ENCODE measurements at regions not wholly inside any gene's neighbourhood (a gene's known extent, or its start where the extent isn't known, plus 50 kb on each side); places are given as distances from the start of the nearest gene placed in this dataset.

- no peak for DNase-seq
- no peaks in the 10 kb centered on the region for H3K9me3 ChIP-seq
- intact Hi-C loops (cut with DNase I; ENCODE audit: low total_unique reads) (no loop called here), in situ Hi-C loops (cut with MboI; ENCODE audit: low sequenced_read_pairs in 4 of 4) (no loop called here)
- no peaks in the 10 kb centered on the region for H3K36me3 ChIP-seq
- H3K4me1 ChIP-seq: no peaks in the 10 kb centered on the region
- TF ChIP-seq, protein P1, sequence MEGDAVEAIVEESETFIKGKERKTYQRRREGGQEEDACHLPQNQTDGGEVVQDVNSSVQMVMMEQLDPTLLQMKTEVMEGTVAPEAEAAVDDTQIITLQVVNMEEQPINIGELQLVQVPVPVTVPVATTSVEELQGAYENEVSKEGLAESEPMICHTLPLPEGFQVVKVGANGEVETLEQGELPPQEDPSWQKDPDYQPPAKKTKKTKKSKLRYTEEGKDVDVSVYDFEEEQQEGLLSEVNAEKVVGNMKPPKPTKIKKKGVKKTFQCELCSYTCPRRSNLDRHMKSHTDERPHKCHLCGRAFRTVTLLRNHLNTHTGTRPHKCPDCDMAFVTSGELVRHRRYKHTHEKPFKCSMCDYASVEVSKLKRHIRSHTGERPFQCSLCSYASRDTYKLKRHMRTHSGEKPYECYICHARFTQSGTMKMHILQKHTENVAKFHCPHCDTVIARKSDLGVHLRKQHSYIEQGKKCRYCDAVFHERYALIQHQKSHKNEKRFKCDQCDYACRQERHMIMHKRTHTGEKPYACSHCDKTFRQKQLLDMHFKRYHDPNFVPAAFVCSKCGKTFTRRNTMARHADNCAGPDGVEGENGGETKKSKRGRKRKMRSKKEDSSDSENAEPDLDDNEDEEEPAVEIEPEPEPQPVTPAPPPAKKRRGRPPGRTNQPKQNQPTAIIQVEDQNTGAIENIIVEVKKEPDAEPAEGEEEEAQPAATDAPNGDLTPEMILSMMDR (IDR thresholded peaks at IDR 0.05 in 4 of 5, conservative IDR thresholded peaks at IDR 0.05 in 1 of 5): no peak
- TF ChIP-seq POLR2A (IDR thresholded peaks at IDR 0.05): no peak
- H3K27me3 ChIP-seq: no peaks in the 10 kb centered on the region
- ATAC-seq: no peak
- no peak overlapping the region for H3K4me3 ChIP-seq
- H3K27ac ChIP-seq: no peak overlapping the region
These were observed 988.2 kb upstream of the ARRDC3 start for GRCh38 chr5:92371171-92371888.

DNA sequence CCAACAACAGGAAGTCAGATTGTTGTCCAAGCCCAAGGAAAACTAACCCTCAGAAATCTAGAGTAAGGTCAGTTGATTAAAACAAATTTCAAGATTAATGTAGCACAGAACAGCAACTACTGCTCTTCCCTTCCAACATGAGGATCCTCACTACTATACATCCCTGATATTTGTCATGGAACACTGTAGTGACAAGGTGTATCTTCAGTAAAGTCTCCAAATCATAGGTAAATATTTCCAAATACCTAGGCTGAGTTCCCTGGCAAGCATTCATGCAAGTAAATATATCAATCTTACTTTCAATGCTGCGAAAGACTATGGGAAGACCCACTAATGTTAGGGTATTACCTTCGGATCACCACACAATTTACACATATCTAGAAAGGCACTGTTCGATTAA lies 986.9 kb upstream of the ARRDC3 start:
- no peak for ATAC-seq
- TF ChIP-seq, protein P1 (IDR thresholded peaks at IDR 0.05 in 4 of 5, conservative IDR thresholded peaks at IDR 0.05 in 1 of 5): no peak
- no peak for TF ChIP-seq POLR2A (IDR thresholded peaks at IDR 0.05)
- in situ Hi-C loops (cut with MboI; ENCODE audit: low sequenced_read_pairs in 4 of 4): no loop called here
- H3K4me1 ChIP-seq: no peaks in the 10 kb centered on the region
- no peak overlapping the region for H3K27ac ChIP-seq
- H3K27me3 ChIP-seq: no peaks in the 10 kb centered on the region
- no peak for DNase-seq
- no peaks in the 10 kb centered on the region for H3K36me3 ChIP-seq
- H3K4me3 ChIP-seq: no peak overlapping the region
- intact Hi-C loops (cut with DNase I; ENCODE audit: low total_unique reads): no loop called here
- H3K9me3 ChIP-seq: no peaks in the 10 kb centered on the region

- no peak for TF ChIP-seq POLR2A (IDR thresholded peaks at IDR 0.05)
- TF ChIP-seq, protein P1 (IDR thresholded peaks at IDR 0.05 in 4 of 5, conservative IDR thresholded peaks at IDR 0.05 in 1 of 5): no peak
- DNase-seq (no peak), ATAC-seq (no peak)
- intact Hi-C loops (cut with DNase I; ENCODE audit: low total_unique reads): no loop called here
- Histone ChIP-seq H3K4me1 (no peaks in the 10 kb centered on the region), H3K9me3 (no peaks in the 10 kb centered on the region), H3K27ac (no peak overlapping the region), H3K27me3 (no peaks in the 10 kb centered on the region), H3K36me3 (no peaks in the 10 kb centered on the region), H3K4me3 (no peak overlapping the region)
- in situ Hi-C loops (cut with MboI; ENCODE audit: low sequenced_read_pairs in 4 of 4): no loop called here
These were observed 986.5 kb upstream of the ARRDC3 start for GRCh38 chr5:92369587-92369986.

- no peaks in the 10 kb centered on the region for H3K27me3 ChIP-seq
- H3K27ac ChIP-seq: no peak overlapping the region
- no peaks in the 10 kb centered on the region for H3K9me3 ChIP-seq
- no peaks in the 10 kb centered on the region for H3K36me3 ChIP-seq
- intact Hi-C loops (cut with DNase I; ENCODE audit: low total_unique reads) (no loop called here), in situ Hi-C loops (cut with MboI; ENCODE audit: low sequenced_read_pairs in 4 of 4) (no loop called here)
- TF ChIP-seq, protein P1 (IDR thresholded peaks at IDR 0.05 in 4 of 5, conservative IDR thresholded peaks at IDR 0.05 in 1 of 5): no peak
- TF ChIP-seq POLR2A (IDR thresholded peaks at IDR 0.05): no peak
- ATAC-seq (no peak), DNase-seq (no peak)
- no peak overlapping the region for H3K4me3 ChIP-seq
- H3K4me1 ChIP-seq: no peaks in the 10 kb centered on the region
These were observed 982.0 kb upstream of the ARRDC3 start for GRCh38 chr5:92364986-92365550.
